Caco-2 (cell line): ENCODE measurements at regions not wholly inside any gene's neighbourhood (a gene's known extent, or its start where the extent isn't known, plus 50 kb on each side); places are given as distances from the start of the nearest gene placed in this dataset.

ENCODE experiments used
- BruUV-seq: library from RNA; stranded (reverse); fragments of 400-500 nt; replicated peaks from 2 replicates; lab custom pipeline; 2021; lab: Mats Ljungman, UMichigan
- CTCF ChIA-PET: fragments of 300-600 bp; sonication (Branson Sonifier 250); formaldehyde crosslinking; loops from one replicate; lab custom pipeline; 2022; ENCODE audit warnings: antibody characterized with exemption; lab: Charles Lee
- POLR2A ChIA-PET: fragments of 300-600 bp; sonication (Branson Sonifier 250); formaldehyde crosslinking; loops from one replicate; lab custom pipeline; 2022; ENCODE audit warnings: antibody characterized with exemption; lab: Charles Lee
- DNase-seq, 2 experiments: peaks; one replicate each; pipeline versions ENCODE4 v3.0.0 to v3.0.0-alpha.2; 2020 to 2022
- H3K27me3 ChIP-seq: replicated peaks from 2 replicates; pipeline ENCODE4 v1.6.0; 2011; ENCODE audit warnings: low read length; ENCODE audit not compliant: control insufficient read depth, insufficient read depth
- H3K36me3 ChIP-seq: 2 replicates; pipeline ENCODE4 v1.5.1; 2011; ENCODE audit warnings: low read length; ENCODE audit not compliant: control insufficient read depth, insufficient read depth
- H3K4me1 ChIP-seq: fragments of 250-450 bp; sonication (Bioruptor Pico); 2 replicates; pipeline ENCODE4 v1.5.1; 2020; ENCODE audit warnings: mild to moderate bottlenecking
- H3K4me3 ChIP-seq: 2 replicates; pipeline ENCODE4 v1.5.1; 2011; ENCODE audit warnings: low read depth, mild to moderate bottlenecking, control low read depth, low read length
- H3K9me3 ChIP-seq: fragments of 250-450 bp; sonication (Bioruptor Pico); 2 replicates; pipeline ENCODE4 v1.5.1; 2020; ENCODE audit warnings: mild to moderate bottlenecking, moderate library complexity
- H3K27ac Mint-ChIP-seq: one replicate; pipeline ENCODE4 v1.8.0; 2022; ENCODE audit warnings: mixed read lengths; ENCODE audit not compliant: unreplicated experiment
- H3K27me3 Mint-ChIP-seq: one replicate; pipeline ENCODE4 v1.8.0; 2022; ENCODE audit warnings: mixed read lengths; ENCODE audit not compliant: insufficient read depth, unreplicated experiment
- H3K36me3 Mint-ChIP-seq: one replicate; pipeline ENCODE4 v1.8.0; 2022; ENCODE audit warnings: mild to moderate bottlenecking, mixed read lengths; ENCODE audit not compliant: insufficient read depth, unreplicated experiment
- H3K4me1 Mint-ChIP-seq: one replicate; pipeline ENCODE4 v1.8.0; 2022; ENCODE audit warnings: low read depth, mixed read lengths; ENCODE audit not compliant: unreplicated experiment
- H3K4me3 Mint-ChIP-seq: one replicate; pipeline ENCODE4 v1.8.0; 2022; ENCODE audit warnings: mild to moderate bottlenecking, moderate library complexity, mixed read lengths; ENCODE audit not compliant: unreplicated experiment
- H3K9me3 Mint-ChIP-seq: one replicate; pipeline ENCODE4 v1.8.0; 2022; ENCODE audit warnings: mixed read lengths; ENCODE audit not compliant: unreplicated experiment
- CTCF ChIP-seq, 2 experiments: fragments of 200-600 bp in 1 of 2; IDR thresholded peaks; 1 replicate in 1 of 2; 2 replicates in 1 of 2; pipeline versions ENCODE4 v1.5.1 to v1.8.0; 2011 to 2022; ENCODE audit warnings: antibody characterized with exemption in 1 of 2, control low read depth in 1 of 2, inconsistent platforms in 1 of 2, low read depth in 1 of 2, low read length in 1 of 2, mild to moderate bottlenecking in 1 of 2, moderate library complexity in 1 of 2; ENCODE audit not compliant: insufficient read depth in 1 of 2, severe bottlenecking in 1 of 2, unreplicated experiment in 1 of 2
- intact Hi-C: fragments of 100-400 bp; cut with micrococcal nuclease; formaldehyde crosslinking; loops from one replicate; pipeline ENCODE4 v1.10.0; 2022; ENCODE audit not compliant: unreplicated experiment

GRCh38 chr5:159430361-159431012 is 100.2 kb upstream of the IL12B start:
- H3K9me3 ChIP-seq: no peaks in the 10 kb centered on the region
- H3K36me3 Mint-ChIP-seq: no peaks in the 10 kb centered on the region
- no peak overlapping the region for H3K4me3 ChIP-seq
- H3K27ac Mint-ChIP-seq: no peak overlapping the region
- no peaks in the 10 kb centered on the region for H3K36me3 ChIP-seq
- peaks cover 24% of the 10 kb centered on the region for H3K27me3 Mint-ChIP-seq
- CTCF ChIA-PET: no interaction called here
- H3K27me3 ChIP-seq: no peaks in the 10 kb centered on the region; the same call in 1 of the 2 replicates
- intact Hi-C loops: no loop called here
- no peak overlapping the region for H3K4me3 Mint-ChIP-seq
- POLR2A ChIA-PET: no interaction called here
- no peak for TF ChIP-seq CTCF (IDR thresholded peaks at IDR 0.05; ENCODE audit: insufficient read depth in 1 of 2, low read depth in 1 of 2, low read length in 1 of 2, severe bottlenecking in 1 of 2, unreplicated experiment in 1 of 2)
- no peaks in the 10 kb centered on the region for H3K9me3 Mint-ChIP-seq
- H3K4me1 ChIP-seq: no peaks in the 10 kb centered on the region
- DNase-seq: no peak
- H3K4me1 Mint-ChIP-seq: no peaks in the 10 kb centered on the region
- no TSS peak for BruUV-seq

GRCh38 chr5:159435855-159436254 is 105.6 kb upstream of the IL12B start:
- CTCF ChIA-PET: interaction anchor here (1.0 kb wide), 1 partner anchor 9 kb away, joined by 3 read pairs; no protein-coding TSS in a partner anchor
- no peaks in the 10 kb centered on the region for H3K36me3 ChIP-seq

GRCh38 chr5:159438092-159438491 is 107.8 kb upstream of the IL12B start:
- no peak for DNase-seq
- Mint-ChIP-seq H3K27ac (no peak overlapping the region), H3K9me3 (no peaks in the 10 kb centered on the region), H3K27me3 (peaks cover 34% of the 10 kb centered on the region), H3K36me3 (no peaks in the 10 kb centered on the region), H3K4me3 (no peak overlapping the region), H3K4me1 (no peaks in the 10 kb centered on the region)
- Histone ChIP-seq H3K4me3 (no peak overlapping the region), H3K36me3 (no peaks in the 10 kb centered on the region), H3K27me3 (no peaks in the 10 kb centered on the region; the same call in 1 of the 2 replicates), H3K9me3 (no peaks in the 10 kb centered on the region), H3K4me1 (no peaks in the 10 kb centered on the region)
- intact Hi-C loops: no loop called here
- ChIA-PET POLR2A (no interaction called here), CTCF (interaction anchor here (1.0 kb wide), 1 partner anchor 549 kb away, joined by 3 read pairs; no protein-coding TSS in a partner anchor)
- BruUV-seq: no TSS peak
- no peak for TF ChIP-seq CTCF (IDR thresholded peaks at IDR 0.05; ENCODE audit: insufficient read depth in 1 of 2, low read depth in 1 of 2, low read length in 1 of 2, severe bottlenecking in 1 of 2, unreplicated experiment in 1 of 2)

More at GRCh38 chr5:159435855-159436254, 105.6 kb upstream of the IL12B start:
- no peaks in the 10 kb centered on the region; the same call in 1 of the 2 replicates for H3K27me3 ChIP-seq
- Mint-ChIP-seq H3K27ac (no peak overlapping the region), H3K4me1 (no peaks in the 10 kb centered on the region), H3K9me3 (no peaks in the 10 kb centered on the region), H3K36me3 (no peaks in the 10 kb centered on the region), H3K4me3 (no peak overlapping the region), H3K27me3 (peaks cover 31% of the 10 kb centered on the region)
- TF ChIP-seq CTCF (IDR thresholded peaks at IDR 0.05; ENCODE audit: insufficient read depth in 1 of 2, low read depth in 1 of 2, low read length in 1 of 2, severe bottlenecking in 1 of 2, unreplicated experiment in 1 of 2): no peak
- intact Hi-C loops: no loop called here
- no peak for DNase-seq
- H3K4me3 ChIP-seq: no peak overlapping the region
- no TSS peak for BruUV-seq
- H3K4me1 ChIP-seq: no peaks in the 10 kb centered on the region
- H3K9me3 ChIP-seq: no peaks in the 10 kb centered on the region
- POLR2A ChIA-PET: no interaction called here
